H1 (cell line): ENCODE measurements at regions not wholly inside any gene's neighbourhood (a gene's known extent, or its start where the extent isn't known, plus 50 kb on each side); places are given as distances from the start of the nearest gene placed in this dataset.

Experiments used
- CTCF ChIA-PET: fragments of 300-600 bp; sonication (Branson Sonifier 250); formaldehyde crosslinking; loops from one replicate; lab custom pipeline; 2021; ENCODE audit not compliant: partially characterized antibody; lab: Charles Lee
- POLR2A ChIA-PET: fragments of 300-600 bp; sonication (Branson Sonifier 250); formaldehyde crosslinking; loops from one replicate; lab custom pipeline; 2021; ENCODE audit warnings: inconsistent platforms; ENCODE audit not compliant: partially characterized antibody; lab: Charles Lee
- DNase-seq, 2 experiments: peaks; one replicate each; pipeline versions ENCODE4 v3.0.0 to v3.0.0-alpha.2; 2010 to 2022; ENCODE audit warnings: low spot score in 2 of 2, low read depth in 1 of 2, mixed read lengths in 1 of 2
- FAIRE-seq: peaks from 2 replicates; lab custom pipeline; 2011; peaks lifted over from hg19 to GRCh38; lab: Jason Lieb, UNC
- H2AFZ ChIP-seq: 2 replicates; pipeline ENCODE4 v1.8.1; 2012; ENCODE audit warnings: low read length, inconsistent platforms
- H2AK5ac ChIP-seq: 2 replicates; pipeline ENCODE4 v1.6.1; 2013; ENCODE audit warnings: low read depth, low read length
- H2BK120ac ChIP-seq: replicated peaks from 2 replicates; pipeline ENCODE3; 2013; ENCODE audit warnings: low read depth, low read length, inconsistent platforms
- H2BK12ac ChIP-seq: 2 replicates; pipeline ENCODE4 v1.6.1; 2013; ENCODE audit warnings: low read depth, low read length
- H2BK15ac ChIP-seq: 2 replicates; pipeline ENCODE4 v1.6.1; 2013; ENCODE audit warnings: low read length
- H2BK20ac ChIP-seq: 2 replicates; pipeline ENCODE4 v1.6.1; 2013; ENCODE audit warnings: low read length
- H2BK5ac ChIP-seq: 2 replicates; pipeline ENCODE4 v1.6.1; 2013; ENCODE audit warnings: low read depth, low read length
- H3K14ac ChIP-seq: 2 replicates; pipeline ENCODE4 v1.6.1; 2013; ENCODE audit warnings: inconsistent platforms; ENCODE audit not compliant: insufficient read length
- H3K18ac ChIP-seq: 2 replicates; pipeline ENCODE4 v1.6.1; 2013; ENCODE audit warnings: low read length; ENCODE audit errors: extremely low read depth
- H3K23ac ChIP-seq: 2 replicates; pipeline ENCODE4 v1.6.1; 2013; ENCODE audit warnings: inconsistent platforms; ENCODE audit not compliant: insufficient read length
- H3K23me2 ChIP-seq: 2 replicates; pipeline ENCODE4 v1.6.1; 2013; ENCODE audit warnings: low read depth, low read length
- H3K27ac ChIP-seq: 2 replicates; pipeline ENCODE4 v1.6.1; 2011; ENCODE audit warnings: low read depth, low read length, inconsistent platforms
- H3K27me3 ChIP-seq, 4 experiments: replicated peaks in 1 of 4; 1 replicate in 1 of 4; 2 replicates in 3 of 4; pipeline versions ENCODE4 v1.6.1 to v1.8.1; 2011 to 2013; ENCODE audit warnings: low read length in 3 of 4, mild to moderate bottlenecking in 3 of 4, inconsistent platforms in 2 of 4, mixed read lengths in 2 of 4, moderate library complexity in 1 of 4; ENCODE audit not compliant: control insufficient read depth in 3 of 4, insufficient read depth in 3 of 4; ENCODE audit errors: extremely low read depth in 1 of 4
- H3K36me3 ChIP-seq, 4 experiments: 2 replicates each; pipeline versions ENCODE4 v1.6.1 to v1.8.1; 2011 to 2013; ENCODE audit warnings: mild to moderate bottlenecking in 4 of 4, low read length in 3 of 4, moderate library complexity in 2 of 4, control low read depth in 1 of 4, inconsistent platforms in 1 of 4; ENCODE audit not compliant: insufficient read depth in 4 of 4, control insufficient read depth in 2 of 4
- H3K4ac ChIP-seq: replicated peaks from 2 replicates; pipeline ENCODE3; 2013; ENCODE audit warnings: low read length, low read depth, mixed read lengths, inconsistent platforms; ENCODE audit not compliant: insufficient read length
- H3K4me1 ChIP-seq, 4 experiments: replicated peaks in 1 of 4; 1 replicate in 1 of 4; 2 replicates in 3 of 4; pipeline versions ENCODE4 v1.6.1 to v1.8.1; 2011 to 2013; ENCODE audit warnings: low read length in 3 of 4, inconsistent platforms in 2 of 4, mixed read lengths in 1 of 4; ENCODE audit not compliant: insufficient read depth in 4 of 4, control insufficient read depth in 3 of 4
- H3K4me2 ChIP-seq, 2 experiments: 2 replicates each; pipeline versions ENCODE4 v1.6.1 to v1.8.1; 2011 to 2013; ENCODE audit warnings: low read depth in 2 of 2, low read length in 2 of 2, control low read depth in 1 of 2, inconsistent platforms in 1 of 2, mild to moderate bottlenecking in 1 of 2; ENCODE audit not compliant: insufficient read depth in 1 of 2
- H3K4me3 ChIP-seq, 4 experiments: fragments of 200-600, 300-600 bp in 1 of 4; sonication (generic), shearing (Covaris generic), sonication (Bioruptor Twin) in 1 of 4; 2 replicates each; pipeline versions ENCODE4 v1.5.1 to v1.8.1; 2011 to 2016; ENCODE audit warnings: low read length in 4 of 4, low read depth in 3 of 4, control low read depth in 2 of 4, inconsistent platforms in 2 of 4, mild to moderate bottlenecking in 2 of 4, mixed read lengths in 1 of 4, moderate library complexity in 1 of 4; ENCODE audit not compliant: insufficient read depth in 2 of 4; ENCODE audit errors: extremely low read depth in 1 of 4
- H3K56ac ChIP-seq: replicated peaks from 2 replicates; pipeline ENCODE3; 2013; ENCODE audit warnings: low read depth, mild to moderate bottlenecking, mixed read lengths, low read length, inconsistent platforms; ENCODE audit not compliant: insufficient read length
- H3K79me1 ChIP-seq: 2 replicates; pipeline ENCODE4 v1.6.1; 2013; ENCODE audit warnings: low read depth, low read length, control low read depth
- H3K79me2 ChIP-seq, 2 experiments: 2 replicates each; pipeline versions ENCODE4 v1.6.1 to v1.8.1; 2012 to 2013; ENCODE audit warnings: low read length in 2 of 2, mild to moderate bottlenecking in 2 of 2, inconsistent platforms in 1 of 2; ENCODE audit not compliant: insufficient read depth in 2 of 2, control insufficient read depth in 1 of 2
- H3K9ac ChIP-seq, 4 experiments: replicated peaks in 1 of 4; 1 replicate in 1 of 4; 2 replicates in 3 of 4; pipeline versions ENCODE4 v1.6.1 to v1.8.1; 2011 to 2013; ENCODE audit warnings: low read depth in 3 of 4, low read length in 3 of 4, control low read depth in 2 of 4, mild to moderate bottlenecking in 2 of 4, moderate library complexity in 2 of 4, inconsistent platforms in 1 of 4; ENCODE audit errors: extremely low read depth in 1 of 4
- H3K9me3 ChIP-seq, 2 experiments: 2 replicates each; pipeline versions ENCODE4 v1.6.1 to v1.8.1; 2012 to 2013; ENCODE audit warnings: mild to moderate bottlenecking in 2 of 2, moderate library complexity in 2 of 2, control low read depth in 1 of 2, inconsistent platforms in 1 of 2, low read depth in 1 of 2, low read length in 1 of 2, mixed read lengths in 1 of 2; ENCODE audit not compliant: insufficient read depth in 2 of 2
- H4K20me1 ChIP-seq, 2 experiments: replicated peaks in 1 of 2; 2 replicates each; pipeline versions ENCODE3 to v1.8.1; 2011 to 2013; ENCODE audit warnings: inconsistent platforms in 2 of 2, low read length in 2 of 2, mild to moderate bottlenecking in 1 of 2; ENCODE audit not compliant: insufficient read depth in 2 of 2, control insufficient read depth in 1 of 2
- H4K5ac ChIP-seq: 2 replicates; pipeline ENCODE4 v1.6.1; 2013; ENCODE audit warnings: low read length, low read depth, mixed read lengths, inconsistent platforms; ENCODE audit not compliant: insufficient read length
- H4K8ac ChIP-seq: 2 replicates; pipeline ENCODE4 v1.8.0; 2013; ENCODE audit warnings: mild to moderate bottlenecking, moderate library complexity, low read length, inconsistent platforms; ENCODE audit not compliant: insufficient read depth; ENCODE audit errors: extremely low read depth
- H4K91ac ChIP-seq: replicated peaks from 2 replicates; pipeline ENCODE3; 2013; ENCODE audit warnings: low read length, mixed read lengths, inconsistent platforms; ENCODE audit not compliant: insufficient read length
- ATF2 ChIP-seq: IDR thresholded peaks from 2 replicates; pipeline ENCODE4 v1.6.1; 2012; ENCODE audit warnings: low read length, inconsistent platforms
- EP300 ChIP-seq, 2 experiments: IDR thresholded peaks; 1 replicate in 1 of 2; 2 replicates in 1 of 2; pipeline ENCODE4 v1.6.1; 2011 to 2012; ENCODE audit warnings: low read depth in 2 of 2, low read length in 2 of 2, mild to moderate bottlenecking in 2 of 2, borderline replicate concordance in 1 of 2, inconsistent platforms in 1 of 2, moderate library complexity in 1 of 2
- KDM4A ChIP-seq: IDR thresholded peaks from one replicate; pipeline ENCODE4 v1.7.1; 2012; ENCODE audit warnings: low read depth, mild to moderate bottlenecking, moderate library complexity, low read length, inconsistent platforms; ENCODE audit not compliant: severe bottlenecking

GRCh38 chr9:10869687-10870086 lies 256.9 kb upstream of the PTPRD start:
- CTCF ChIA-PET = interaction anchor here (1.1 kb wide), 1 partner anchor 14 kb away, joined by 4 read pairs; no protein-coding TSS in a partner anchor
- Histone ChIP-seq H3K4ac (no peak overlapping the region), H2AFZ (no peak overlapping the region)

More at GRCh38 chr9:10869687-10870086, 256.9 kb upstream of the PTPRD start:
- peaks cover 0 to 2% (median 0%) of the 10 kb centered on the region in 4 experiments; a peak in 1 of 8 replicates for H3K36me3 ChIP-seq
- H3K4me2 ChIP-seq = no peak overlapping the region
- no peak overlapping the region for H3K9ac ChIP-seq
- no peak overlapping the region for H4K5ac ChIP-seq
- H2BK15ac ChIP-seq = no peak overlapping the region
- H4K91ac ChIP-seq = no peak overlapping the region
- no peaks in the 10 kb centered on the region for H3K4me1 ChIP-seq
- no peaks in the 10 kb centered on the region for H3K79me2 ChIP-seq
- H2BK120ac ChIP-seq = no peak overlapping the region
- H3K9me3 ChIP-seq = peaks cover 11 to 12% of the 10 kb centered on the region in 2 experiments; a peak in 3 of 4 replicates
- H3K27me3 ChIP-seq = no peaks in the 10 kb centered on the region
- POLR2A ChIA-PET = no interaction called here
- H2BK20ac ChIP-seq = no peak overlapping the region
- H3K4me3 ChIP-seq = no peak overlapping the region; a peak in 1 of 8 replicates
- FAIRE-seq (no peak), DNase-seq (no peak)
- H4K20me1 ChIP-seq = no peaks in the 10 kb centered on the region
- no peak for TF ChIP-seq EP300 (IDR thresholded peaks at IDR 0.05; ENCODE audit: borderline replicate concordance in 1 of 2, low read depth in 2 of 2, low read length in 2 of 2)
- TF ChIP-seq ATF2 = no peak
- TF ChIP-seq KDM4A = no peak
- no peak overlapping the region for H4K8ac ChIP-seq
- no peak overlapping the region for H2BK12ac ChIP-seq
- no peaks in the 10 kb centered on the region for H3K79me1 ChIP-seq
- H3K56ac ChIP-seq = no peak overlapping the region
- H3K18ac ChIP-seq = no peak overlapping the region
- H2BK5ac ChIP-seq = no peak overlapping the region
- no peak overlapping the region for H3K14ac ChIP-seq
- no peak overlapping the region for H3K23ac ChIP-seq
- no peak overlapping the region for H2AK5ac ChIP-seq
- no peak overlapping the region for H3K27ac ChIP-seq
- H3K23me2 ChIP-seq = no peaks in the 10 kb centered on the region
